PC-9 (cell line): ENCODE measurements at regions not wholly inside any gene's neighbourhood (a gene's known extent, or its start where the extent isn't known, plus 50 kb on each side); places are given as distances from the start of the nearest gene placed in this dataset.
"Not testable (repeated sequence)": the region's sequence is repeated elsewhere in the genome, so short reads cannot be mapped to it uniquely, and the experiment has no call there.

ENCODE experiments used
- EZH2 ChIP-seq: fragments of 200-600 bp; sonication (generic); IDR thresholded peaks from 2 replicates; pipeline ENCODE4 v1.8.0; 2017; ENCODE audit warnings: antibody characterized with exemption, low read depth
- TF ChIP-seq, protein P1 (sequence below): fragments of 200-600 bp; sonication (generic); conservative IDR thresholded peaks from 2 replicates; pipeline ENCODE4 v1.6.1; 2017; ENCODE audit warnings: mixed run types, antibody characterized with exemption, mild to moderate bottlenecking, moderate library complexity

DNA sequence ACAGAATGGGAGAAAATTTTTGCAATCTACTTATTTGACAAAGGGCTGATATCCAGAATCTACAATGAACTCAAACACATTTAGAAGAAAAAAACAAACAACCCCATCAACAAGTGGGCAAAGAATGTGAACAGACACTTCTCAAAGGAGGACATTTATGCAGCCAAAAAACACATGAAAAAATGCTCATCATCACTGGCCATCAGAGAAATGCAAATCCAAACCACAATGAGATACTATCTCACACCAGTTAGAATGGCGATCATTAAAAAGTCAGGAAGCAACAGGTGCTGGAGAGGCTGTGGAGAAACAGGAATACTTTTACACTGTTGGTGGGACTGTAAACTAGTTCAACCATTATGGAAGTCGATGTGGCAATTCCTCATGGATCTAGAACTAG lies 767.0 kb downstream of the GRXCR1 start:
- TF ChIP-seq, protein P1, sequence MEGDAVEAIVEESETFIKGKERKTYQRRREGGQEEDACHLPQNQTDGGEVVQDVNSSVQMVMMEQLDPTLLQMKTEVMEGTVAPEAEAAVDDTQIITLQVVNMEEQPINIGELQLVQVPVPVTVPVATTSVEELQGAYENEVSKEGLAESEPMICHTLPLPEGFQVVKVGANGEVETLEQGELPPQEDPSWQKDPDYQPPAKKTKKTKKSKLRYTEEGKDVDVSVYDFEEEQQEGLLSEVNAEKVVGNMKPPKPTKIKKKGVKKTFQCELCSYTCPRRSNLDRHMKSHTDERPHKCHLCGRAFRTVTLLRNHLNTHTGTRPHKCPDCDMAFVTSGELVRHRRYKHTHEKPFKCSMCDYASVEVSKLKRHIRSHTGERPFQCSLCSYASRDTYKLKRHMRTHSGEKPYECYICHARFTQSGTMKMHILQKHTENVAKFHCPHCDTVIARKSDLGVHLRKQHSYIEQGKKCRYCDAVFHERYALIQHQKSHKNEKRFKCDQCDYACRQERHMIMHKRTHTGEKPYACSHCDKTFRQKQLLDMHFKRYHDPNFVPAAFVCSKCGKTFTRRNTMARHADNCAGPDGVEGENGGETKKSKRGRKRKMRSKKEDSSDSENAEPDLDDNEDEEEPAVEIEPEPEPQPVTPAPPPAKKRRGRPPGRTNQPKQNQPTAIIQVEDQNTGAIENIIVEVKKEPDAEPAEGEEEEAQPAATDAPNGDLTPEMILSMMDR, result not testable (repeated sequence)
- not testable (repeated sequence) for TF ChIP-seq EZH2
